ENCODE measurements at regions not wholly inside any gene's neighbourhood (a gene's known extent, or its start where the extent isn't known, plus 50 kb on each side); places are given as distances from the start of the nearest gene placed in this dataset.

DNA sequence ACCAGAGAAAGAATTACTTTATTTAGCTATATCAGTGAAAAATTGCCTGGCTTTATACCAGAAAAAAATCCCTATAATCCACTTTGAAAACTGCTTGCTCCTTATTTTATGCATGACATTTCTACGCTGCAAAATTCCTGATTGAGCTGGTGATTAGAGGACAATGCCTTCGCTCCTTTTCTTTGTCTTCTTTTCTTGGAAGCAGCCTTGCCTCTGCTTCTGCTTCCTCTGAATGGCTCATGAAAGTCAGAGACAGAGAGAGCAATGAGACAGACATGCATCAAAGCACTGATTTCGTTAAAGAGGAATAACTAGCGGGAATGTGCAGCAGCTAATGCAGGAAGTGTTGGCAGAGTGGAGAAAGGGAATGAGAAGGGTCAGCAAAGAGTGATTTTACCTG lies 294.3 kb upstream of the IGFBP7 start:
- Mint-ChIP-seq H3K9me3 (ENCODE audit: unreplicated experiment) (no peaks in the 10 kb centered on the region), H3K36me3 (ENCODE audit: unreplicated experiment) (no peaks in the 10 kb centered on the region), H3K4me3 (ENCODE audit: unreplicated experiment) (no peak overlapping the region), H3K27ac (ENCODE audit: unreplicated experiment) (no peak overlapping the region), H3K4me1 (ENCODE audit: unreplicated experiment) (peaks cover 12% of the 10 kb centered on the region), H3K27me3 (ENCODE audit: unreplicated experiment) (peaks cover 3% of the 10 kb centered on the region)
- TF ChIP-seq, protein P1, sequence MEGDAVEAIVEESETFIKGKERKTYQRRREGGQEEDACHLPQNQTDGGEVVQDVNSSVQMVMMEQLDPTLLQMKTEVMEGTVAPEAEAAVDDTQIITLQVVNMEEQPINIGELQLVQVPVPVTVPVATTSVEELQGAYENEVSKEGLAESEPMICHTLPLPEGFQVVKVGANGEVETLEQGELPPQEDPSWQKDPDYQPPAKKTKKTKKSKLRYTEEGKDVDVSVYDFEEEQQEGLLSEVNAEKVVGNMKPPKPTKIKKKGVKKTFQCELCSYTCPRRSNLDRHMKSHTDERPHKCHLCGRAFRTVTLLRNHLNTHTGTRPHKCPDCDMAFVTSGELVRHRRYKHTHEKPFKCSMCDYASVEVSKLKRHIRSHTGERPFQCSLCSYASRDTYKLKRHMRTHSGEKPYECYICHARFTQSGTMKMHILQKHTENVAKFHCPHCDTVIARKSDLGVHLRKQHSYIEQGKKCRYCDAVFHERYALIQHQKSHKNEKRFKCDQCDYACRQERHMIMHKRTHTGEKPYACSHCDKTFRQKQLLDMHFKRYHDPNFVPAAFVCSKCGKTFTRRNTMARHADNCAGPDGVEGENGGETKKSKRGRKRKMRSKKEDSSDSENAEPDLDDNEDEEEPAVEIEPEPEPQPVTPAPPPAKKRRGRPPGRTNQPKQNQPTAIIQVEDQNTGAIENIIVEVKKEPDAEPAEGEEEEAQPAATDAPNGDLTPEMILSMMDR (IDR thresholded peaks at IDR 0.05), result no peak
- DNase-seq (ENCODE audit: extremely low spot score, unreplicated experiment), result no peak

DNA sequence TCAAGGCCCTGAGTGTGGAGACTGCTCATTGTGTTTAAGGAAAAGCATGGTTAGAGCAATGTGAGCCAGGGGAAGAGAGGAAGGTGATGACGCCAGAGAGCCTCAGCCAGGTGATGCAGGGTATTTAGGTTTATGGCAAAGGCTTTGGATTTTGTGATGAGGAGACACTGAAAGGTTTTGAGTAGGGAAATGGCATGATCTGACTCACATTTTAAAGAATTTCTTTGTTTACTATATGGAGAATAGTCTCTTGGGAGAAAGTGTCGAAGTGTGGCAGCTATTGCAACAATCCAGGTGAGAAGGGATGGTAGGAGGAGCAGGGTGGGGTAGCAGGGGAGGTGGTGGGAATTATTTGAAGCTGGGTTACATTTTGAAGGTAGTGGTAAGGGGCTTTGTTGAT lies 293.4 kb upstream of the IGFBP7 start:
- H3K4me1 Mint-ChIP-seq (ENCODE audit: unreplicated experiment), result peaks cover 12% of the 10 kb centered on the region
- H3K9me3 Mint-ChIP-seq (ENCODE audit: unreplicated experiment), result no peaks in the 10 kb centered on the region
- H3K27me3 Mint-ChIP-seq (ENCODE audit: unreplicated experiment), result peaks cover 3% of the 10 kb centered on the region
- no peak overlapping the region for H3K27ac Mint-ChIP-seq (ENCODE audit: unreplicated experiment)
- H3K36me3 Mint-ChIP-seq (ENCODE audit: unreplicated experiment), result no peaks in the 10 kb centered on the region
- no peak overlapping the region for H3K4me3 Mint-ChIP-seq (ENCODE audit: unreplicated experiment)
- TF ChIP-seq, protein P1 (IDR thresholded peaks at IDR 0.05), result no peak
- no peak for DNase-seq (ENCODE audit: extremely low spot score, unreplicated experiment)

DNA sequence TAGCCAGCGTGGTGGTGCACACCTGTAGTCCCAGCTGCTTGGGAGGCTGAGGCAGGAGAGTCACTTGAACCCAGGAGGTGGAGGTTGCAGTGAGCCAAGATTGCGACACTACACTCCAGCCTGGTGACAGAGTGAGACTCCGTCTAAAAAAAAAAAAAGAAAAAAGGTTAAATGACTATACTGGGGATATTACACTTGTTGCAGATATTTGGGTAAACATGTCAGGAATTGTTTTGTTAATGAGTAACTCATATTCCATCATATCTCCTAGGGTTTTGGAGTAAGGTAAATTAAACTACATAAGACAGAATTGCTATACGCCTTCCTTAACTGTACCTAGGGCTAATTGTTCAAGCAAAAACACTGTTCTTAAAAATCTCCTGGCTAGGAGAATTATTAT lies 291.4 kb upstream of the IGFBP7 start:
- Mint-ChIP-seq H3K4me3 (ENCODE audit: unreplicated experiment) (no peak overlapping the region), H3K27me3 (ENCODE audit: unreplicated experiment) (peaks cover 3% of the 10 kb centered on the region), H3K9me3 (ENCODE audit: unreplicated experiment) (no peaks in the 10 kb centered on the region), H3K27ac (ENCODE audit: unreplicated experiment) (no peak overlapping the region), H3K4me1 (ENCODE audit: unreplicated experiment) (peaks cover 10% of the 10 kb centered on the region), H3K36me3 (ENCODE audit: unreplicated experiment) (no peaks in the 10 kb centered on the region)
- TF ChIP-seq, protein P1 (IDR thresholded peaks at IDR 0.05), result no peak
- no peak for DNase-seq (ENCODE audit: extremely low spot score, unreplicated experiment)

DNA sequence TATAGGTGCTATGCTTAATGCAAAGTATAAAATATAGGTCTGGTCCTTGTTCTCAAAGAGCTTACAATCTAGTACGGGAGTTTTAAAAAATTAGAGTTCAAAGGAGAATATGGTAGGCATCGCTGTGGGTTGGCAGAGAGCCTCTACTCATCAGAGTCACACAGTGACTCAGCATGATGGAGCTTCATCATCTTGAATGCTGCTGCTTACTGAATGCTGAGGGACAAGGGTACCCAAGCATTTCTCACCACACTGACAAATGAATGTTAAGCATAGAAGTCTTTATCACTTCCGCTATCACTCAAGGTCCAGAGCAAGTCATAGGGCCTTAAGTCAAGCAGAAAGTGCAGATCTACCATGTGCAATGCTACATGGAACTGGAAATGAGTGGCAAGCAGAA lies 268.6 kb upstream of the IGFBP7 start:
- Mint-ChIP-seq H3K27ac (ENCODE audit: unreplicated experiment) (no peak overlapping the region), H3K27me3 (ENCODE audit: unreplicated experiment) (peaks cover 7% of the 10 kb centered on the region), H3K36me3 (ENCODE audit: unreplicated experiment) (no peaks in the 10 kb centered on the region), H3K9me3 (ENCODE audit: unreplicated experiment) (no peaks in the 10 kb centered on the region), H3K4me3 (ENCODE audit: unreplicated experiment) (no peak overlapping the region), H3K4me1 (ENCODE audit: unreplicated experiment) (no peaks in the 10 kb centered on the region)
- TF ChIP-seq, protein P1 (IDR thresholded peaks at IDR 0.05), result no peak
- DNase-seq (ENCODE audit: extremely low spot score, unreplicated experiment), result no peak

DNA sequence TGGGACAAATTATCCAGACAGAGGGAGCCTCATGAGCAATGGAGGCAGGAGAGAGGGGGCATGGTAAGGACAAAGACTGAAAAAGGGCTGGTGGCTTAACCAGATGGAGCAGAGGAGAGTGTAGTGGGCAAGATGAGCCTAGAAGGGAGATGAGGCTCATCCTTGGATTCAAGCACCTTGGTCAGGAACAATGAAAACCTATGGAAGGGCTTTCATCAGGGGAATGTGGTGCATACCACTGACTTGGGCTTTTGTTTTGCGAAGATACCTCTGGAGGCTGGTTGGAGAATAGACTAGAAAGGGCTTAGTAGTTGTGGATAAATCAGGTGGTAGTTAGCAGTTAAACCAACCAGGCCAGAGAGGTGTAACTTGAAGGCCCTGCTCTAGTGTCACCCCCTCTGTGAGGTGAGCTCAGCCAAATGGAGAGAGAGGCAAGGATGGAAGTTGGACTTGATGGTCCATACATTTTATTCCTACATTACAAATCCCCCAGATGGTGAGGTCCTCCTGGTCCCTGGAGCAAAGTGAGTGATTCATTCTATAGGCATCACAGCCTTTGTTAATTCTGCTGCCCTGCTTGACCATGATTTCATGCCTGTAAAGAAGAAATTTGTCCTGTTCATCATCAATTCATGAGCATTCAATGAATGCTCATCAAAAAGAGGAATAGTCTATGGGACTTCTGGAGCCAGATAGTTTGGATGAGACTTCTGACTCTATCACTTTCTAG lies 264.8 kb upstream of the IGFBP7 start:
- Mint-ChIP-seq H3K4me1 (ENCODE audit: unreplicated experiment) (no peaks in the 10 kb centered on the region), H3K36me3 (ENCODE audit: unreplicated experiment) (no peaks in the 10 kb centered on the region), H3K27me3 (ENCODE audit: unreplicated experiment) (peaks cover 4% of the 10 kb centered on the region), H3K27ac (ENCODE audit: unreplicated experiment) (no peak overlapping the region), H3K4me3 (ENCODE audit: unreplicated experiment) (no peak overlapping the region), H3K9me3 (ENCODE audit: unreplicated experiment) (no peaks in the 10 kb centered on the region)
- TF ChIP-seq, protein P1 (IDR thresholded peaks at IDR 0.05), result no peak
- no peak for DNase-seq (ENCODE audit: extremely low spot score, unreplicated experiment)

Measured in osteocyte (in vitro differentiated cells).